Erythroblast (primary cell): ENCODE measurements at regions not wholly inside any gene's neighbourhood (a gene's known extent, or its start where the extent isn't known, plus 50 kb on each side); places are given as distances from the start of the nearest gene placed in this dataset.

ENCODE experiments used
- GATA1 ChIP-seq: IDR thresholded peaks from 2 replicates; pipeline ENCODE4 v1.6.1; 2011; ENCODE audit warnings: low read depth, mild to moderate bottlenecking, control low read depth, low read length, moderate library complexity
- POLR2A ChIP-seq: IDR thresholded peaks from 2 replicates; pipeline ENCODE4 v1.6.1; 2011; ENCODE audit warnings: mild to moderate bottlenecking, low read length

GRCh38 chr6:151680846-151681432 lies 126.5 kb upstream of the ESR1 start:
- no peak for TF ChIP-seq POLR2A
- no peak for TF ChIP-seq GATA1
